H1 (cell line): ENCODE measurements at regions not wholly inside any gene's neighbourhood (a gene's known extent, or its start where the extent isn't known, plus 50 kb on each side); places are given as distances from the start of the nearest gene placed in this dataset.

Source experiments
- CTCF ChIA-PET: fragments of 300-600 bp; sonication (Branson Sonifier 250); formaldehyde crosslinking; loops from one replicate; lab custom pipeline; 2021; ENCODE audit not compliant: partially characterized antibody; lab: Charles Lee
- POLR2A ChIA-PET: fragments of 300-600 bp; sonication (Branson Sonifier 250); formaldehyde crosslinking; loops from one replicate; lab custom pipeline; 2021; ENCODE audit warnings: inconsistent platforms; ENCODE audit not compliant: partially characterized antibody; lab: Charles Lee
- DNase-seq, 2 experiments: peaks; one replicate each; pipeline versions ENCODE4 v3.0.0 to v3.0.0-alpha.2; 2010 to 2022; ENCODE audit warnings: low spot score in 2 of 2, low read depth in 1 of 2, mixed read lengths in 1 of 2
- FAIRE-seq: peaks from 2 replicates; lab custom pipeline; 2011; peaks lifted over from hg19 to GRCh38; lab: Jason Lieb, UNC
- H2AFZ ChIP-seq: 2 replicates; pipeline ENCODE4 v1.8.1; 2012; ENCODE audit warnings: low read length, inconsistent platforms
- H2AK5ac ChIP-seq: 2 replicates; pipeline ENCODE4 v1.6.1; 2013; ENCODE audit warnings: low read depth, low read length
- H2BK120ac ChIP-seq: replicated peaks from 2 replicates; pipeline ENCODE3; 2013; ENCODE audit warnings: low read depth, low read length, inconsistent platforms
- H2BK12ac ChIP-seq: 2 replicates; pipeline ENCODE4 v1.6.1; 2013; ENCODE audit warnings: low read depth, low read length
- H2BK15ac ChIP-seq: 2 replicates; pipeline ENCODE4 v1.6.1; 2013; ENCODE audit warnings: low read length
- H2BK20ac ChIP-seq: 2 replicates; pipeline ENCODE4 v1.6.1; 2013; ENCODE audit warnings: low read length
- H2BK5ac ChIP-seq: 2 replicates; pipeline ENCODE4 v1.6.1; 2013; ENCODE audit warnings: low read depth, low read length
- H3K14ac ChIP-seq: 2 replicates; pipeline ENCODE4 v1.6.1; 2013; ENCODE audit warnings: inconsistent platforms; ENCODE audit not compliant: insufficient read length
- H3K18ac ChIP-seq: 2 replicates; pipeline ENCODE4 v1.6.1; 2013; ENCODE audit warnings: low read length; ENCODE audit errors: extremely low read depth
- H3K23ac ChIP-seq: 2 replicates; pipeline ENCODE4 v1.6.1; 2013; ENCODE audit warnings: inconsistent platforms; ENCODE audit not compliant: insufficient read length
- H3K23me2 ChIP-seq: 2 replicates; pipeline ENCODE4 v1.6.1; 2013; ENCODE audit warnings: low read depth, low read length
- H3K27ac ChIP-seq: 2 replicates; pipeline ENCODE4 v1.6.1; 2011; ENCODE audit warnings: low read depth, low read length, inconsistent platforms
- H3K27me3 ChIP-seq, 4 experiments: replicated peaks in 1 of 4; 1 replicate in 1 of 4; 2 replicates in 3 of 4; pipeline versions ENCODE4 v1.6.1 to v1.8.1; 2011 to 2013; ENCODE audit warnings: low read length in 3 of 4, mild to moderate bottlenecking in 3 of 4, inconsistent platforms in 2 of 4, mixed read lengths in 2 of 4, moderate library complexity in 1 of 4; ENCODE audit not compliant: control insufficient read depth in 3 of 4, insufficient read depth in 3 of 4; ENCODE audit errors: extremely low read depth in 1 of 4
- H3K36me3 ChIP-seq, 4 experiments: 2 replicates each; pipeline versions ENCODE4 v1.6.1 to v1.8.1; 2011 to 2013; ENCODE audit warnings: mild to moderate bottlenecking in 4 of 4, low read length in 3 of 4, moderate library complexity in 2 of 4, control low read depth in 1 of 4, inconsistent platforms in 1 of 4; ENCODE audit not compliant: insufficient read depth in 4 of 4, control insufficient read depth in 2 of 4
- H3K4ac ChIP-seq: replicated peaks from 2 replicates; pipeline ENCODE3; 2013; ENCODE audit warnings: low read length, low read depth, mixed read lengths, inconsistent platforms; ENCODE audit not compliant: insufficient read length
- H3K4me1 ChIP-seq, 4 experiments: replicated peaks in 1 of 4; 1 replicate in 1 of 4; 2 replicates in 3 of 4; pipeline versions ENCODE4 v1.6.1 to v1.8.1; 2011 to 2013; ENCODE audit warnings: low read length in 3 of 4, inconsistent platforms in 2 of 4, mixed read lengths in 1 of 4; ENCODE audit not compliant: insufficient read depth in 4 of 4, control insufficient read depth in 3 of 4
- H3K4me2 ChIP-seq, 2 experiments: 2 replicates each; pipeline versions ENCODE4 v1.6.1 to v1.8.1; 2011 to 2013; ENCODE audit warnings: low read depth in 2 of 2, low read length in 2 of 2, control low read depth in 1 of 2, inconsistent platforms in 1 of 2, mild to moderate bottlenecking in 1 of 2; ENCODE audit not compliant: insufficient read depth in 1 of 2
- H3K4me3 ChIP-seq, 4 experiments: fragments of 200-600, 300-600 bp in 1 of 4; sonication (generic), shearing (Covaris generic), sonication (Bioruptor Twin) in 1 of 4; 2 replicates each; pipeline versions ENCODE4 v1.5.1 to v1.8.1; 2011 to 2016; ENCODE audit warnings: low read length in 4 of 4, low read depth in 3 of 4, control low read depth in 2 of 4, inconsistent platforms in 2 of 4, mild to moderate bottlenecking in 2 of 4, mixed read lengths in 1 of 4, moderate library complexity in 1 of 4; ENCODE audit not compliant: insufficient read depth in 2 of 4; ENCODE audit errors: extremely low read depth in 1 of 4
- H3K56ac ChIP-seq: replicated peaks from 2 replicates; pipeline ENCODE3; 2013; ENCODE audit warnings: low read depth, mild to moderate bottlenecking, mixed read lengths, low read length, inconsistent platforms; ENCODE audit not compliant: insufficient read length
- H3K79me1 ChIP-seq: 2 replicates; pipeline ENCODE4 v1.6.1; 2013; ENCODE audit warnings: low read depth, low read length, control low read depth
- H3K79me2 ChIP-seq, 2 experiments: 2 replicates each; pipeline versions ENCODE4 v1.6.1 to v1.8.1; 2012 to 2013; ENCODE audit warnings: low read length in 2 of 2, mild to moderate bottlenecking in 2 of 2, inconsistent platforms in 1 of 2; ENCODE audit not compliant: insufficient read depth in 2 of 2, control insufficient read depth in 1 of 2
- H3K9ac ChIP-seq, 4 experiments: replicated peaks in 1 of 4; 1 replicate in 1 of 4; 2 replicates in 3 of 4; pipeline versions ENCODE4 v1.6.1 to v1.8.1; 2011 to 2013; ENCODE audit warnings: low read depth in 3 of 4, low read length in 3 of 4, control low read depth in 2 of 4, mild to moderate bottlenecking in 2 of 4, moderate library complexity in 2 of 4, inconsistent platforms in 1 of 4; ENCODE audit errors: extremely low read depth in 1 of 4
- H3K9me3 ChIP-seq, 2 experiments: 2 replicates each; pipeline versions ENCODE4 v1.6.1 to v1.8.1; 2012 to 2013; ENCODE audit warnings: mild to moderate bottlenecking in 2 of 2, moderate library complexity in 2 of 2, control low read depth in 1 of 2, inconsistent platforms in 1 of 2, low read depth in 1 of 2, low read length in 1 of 2, mixed read lengths in 1 of 2; ENCODE audit not compliant: insufficient read depth in 2 of 2
- H4K20me1 ChIP-seq, 2 experiments: replicated peaks in 1 of 2; 2 replicates each; pipeline versions ENCODE3 to v1.8.1; 2011 to 2013; ENCODE audit warnings: inconsistent platforms in 2 of 2, low read length in 2 of 2, mild to moderate bottlenecking in 1 of 2; ENCODE audit not compliant: insufficient read depth in 2 of 2, control insufficient read depth in 1 of 2
- H4K5ac ChIP-seq: 2 replicates; pipeline ENCODE4 v1.6.1; 2013; ENCODE audit warnings: low read length, low read depth, mixed read lengths, inconsistent platforms; ENCODE audit not compliant: insufficient read length
- H4K8ac ChIP-seq: 2 replicates; pipeline ENCODE4 v1.8.0; 2013; ENCODE audit warnings: mild to moderate bottlenecking, moderate library complexity, low read length, inconsistent platforms; ENCODE audit not compliant: insufficient read depth; ENCODE audit errors: extremely low read depth
- H4K91ac ChIP-seq: replicated peaks from 2 replicates; pipeline ENCODE3; 2013; ENCODE audit warnings: low read length, mixed read lengths, inconsistent platforms; ENCODE audit not compliant: insufficient read length
- BCL11A ChIP-seq, 2 experiments: IDR thresholded peaks; one replicate each; pipeline ENCODE4 v1.6.1; 2011; ENCODE audit warnings: low read depth in 2 of 2, low read length in 2 of 2, mild to moderate bottlenecking in 2 of 2
- GTF2F1 ChIP-seq: IDR thresholded peaks from 2 replicates; pipeline ENCODE4 v1.6.1; 2012; ENCODE audit warnings: low read depth, low read length, improper control_type of control experiment, borderline replicate concordance
- RXRA ChIP-seq: IDR thresholded peaks from 2 replicates; pipeline ENCODE4 v1.6.1; 2011; ENCODE audit warnings: low read depth, mild to moderate bottlenecking, low read length, moderate library complexity; ENCODE audit not compliant: insufficient read depth
- TEAD4 ChIP-seq: IDR thresholded peaks from 2 replicates; pipeline ENCODE4 v1.6.1; 2012; ENCODE audit warnings: low read depth, low read length, inconsistent platforms, mixed read lengths
- USF2 ChIP-seq: IDR thresholded peaks from 2 replicates; pipeline ENCODE4 v1.6.1; 2011; ENCODE audit warnings: low read length, improper control_type of control experiment
- WGBS, 2 experiments: shearing (Covaris generic) in 1 of 2; methylation state at CpG; one replicate each; pipeline versions ENCODE4 v1.1.6 to v1.1.7; 2013 to 2015; ENCODE audit warnings: low lambda C conversion rate in 2 of 2, mixed read lengths in 2 of 2, inconsistent platforms in 1 of 2, low coverage in 1 of 2, missing lambda C conversion rate in 1 of 2; ENCODE audit not compliant: insufficient replicate concordance in 2 of 2, insufficient coverage in 1 of 2, insufficient read length in 1 of 2; ENCODE audit errors: extremely low coverage in 1 of 2, missing lambda C conversion rate in 1 of 2; 5-methylcytosine and 5-hydroxymethylcytosine counted together

- H3K27me3 ChIP-seq = no peaks in the 10 kb centered on the region
- H3K4me2 ChIP-seq = no peak overlapping the region
- H3K23ac ChIP-seq = no peak overlapping the region
- no peak overlapping the region for H4K5ac ChIP-seq
- no peak overlapping the region for H3K27ac ChIP-seq
- H2BK20ac ChIP-seq = no peak overlapping the region
- no peak overlapping the region for H2AFZ ChIP-seq
- no peaks in the 10 kb centered on the region for H3K79me1 ChIP-seq
- no peak overlapping the region for H4K8ac ChIP-seq
- no peaks in the 10 kb centered on the region for H3K79me2 ChIP-seq
- peaks cover 2% of the 10 kb centered on the region; the same call in 1 of the 2 replicates for H3K23me2 ChIP-seq
- no peak overlapping the region for H3K9ac ChIP-seq
- H2BK5ac ChIP-seq = no peak overlapping the region
- H3K56ac ChIP-seq = no peak overlapping the region
- H4K20me1 ChIP-seq = no peaks in the 10 kb centered on the region
- no peak overlapping the region for H2AK5ac ChIP-seq
- no peak for TF ChIP-seq BCL11A (IDR thresholded peaks at IDR 0.05; ENCODE audit: low read depth in 2 of 2, low read length in 2 of 2)
- TF ChIP-seq RXRA = no peak
- TF ChIP-seq TEAD4 = no peak
- TF ChIP-seq GTF2F1 = no peak
- TF ChIP-seq USF2 = no peak
- no peaks in the 10 kb centered on the region for H3K9me3 ChIP-seq
- peaks cover 0 to 2% (median 0%) of the 10 kb centered on the region in 4 experiments; a peak in 1 of 7 replicates for H3K4me1 ChIP-seq
- no peak overlapping the region for H3K4ac ChIP-seq
- POLR2A ChIA-PET = no interaction called here
- no peak overlapping the region for H3K4me3 ChIP-seq
- no peak overlapping the region for H2BK15ac ChIP-seq
- H2BK12ac ChIP-seq = no peak overlapping the region
- no peak for FAIRE-seq
- no peak overlapping the region for H3K18ac ChIP-seq
- no peak overlapping the region for H2BK120ac ChIP-seq
- H3K14ac ChIP-seq = no peak overlapping the region
- H3K36me3 ChIP-seq = no peaks in the 10 kb centered on the region
- H4K91ac ChIP-seq = no peak overlapping the region
- no peak for DNase-seq
- 81% methylated on average over 1 of the region's 1 CpG; no CpG with 5 or more reads in 1 of the 2 experiments for WGBS, 2 experiments
- CTCF ChIA-PET = interaction anchor here (0.7 to 11.5 kb wide), 7 partner anchors 9 to 801 kb away, joined by 3 to 95 read pairs (median 4); no protein-coding TSS in a partner anchor
Observed at GRCh38 chr20:21031666-21032065, 74.5 kb downstream of the LINC00237 start.
